ENCODE measurements at regions not wholly inside any gene's neighbourhood (a gene's known extent, or its start where the extent isn't known, plus 50 kb on each side); places are given as distances from the start of the nearest gene placed in this dataset.

GRCh38 chr16:9363520-9363919, 272.1 kb downstream of the HAPSTR1 start:
- no peak for DNase-seq
- H3K27me3 ChIP-seq, result no peaks in the 10 kb centered on the region; the same call in 1 of the 2 replicates
- no peaks in the 10 kb centered on the region for H3K36me3 ChIP-seq
- H3K9me3 ChIP-seq, result no peaks in the 10 kb centered on the region
- H3K4me3 ChIP-seq, result no peak overlapping the region

DNA sequence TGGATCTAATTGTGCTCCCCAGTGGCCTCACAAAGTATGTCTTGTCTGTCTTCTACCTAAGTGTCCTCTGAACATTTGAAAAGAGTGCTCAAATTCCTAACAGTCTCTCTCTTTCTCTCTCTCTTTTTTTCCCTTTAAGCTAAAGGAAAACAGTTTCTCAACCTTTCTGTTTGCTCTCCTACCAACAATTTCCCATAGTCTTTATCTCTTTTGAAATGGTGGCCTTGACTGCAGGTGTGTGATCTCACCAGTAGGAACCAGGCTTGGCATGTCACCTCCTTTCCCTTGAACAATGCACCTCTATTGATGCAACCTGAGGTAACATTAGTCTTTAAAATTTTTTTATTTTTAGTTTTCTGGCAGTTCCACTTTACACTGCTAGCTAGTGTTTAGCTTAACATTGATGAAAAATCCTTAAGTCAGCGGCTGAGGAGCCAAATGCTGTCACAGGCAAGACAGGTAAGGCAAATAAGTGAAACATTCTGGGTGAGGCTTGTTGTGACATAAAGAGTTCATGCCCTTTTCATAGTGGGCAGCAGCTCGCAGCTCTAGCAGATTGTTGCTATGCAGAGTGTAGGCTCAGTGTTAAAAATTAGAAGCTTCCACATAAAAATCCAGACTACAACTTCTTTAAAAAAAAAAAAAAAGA, 273.4 kb downstream of the HAPSTR1 start:
- H3K4me3 ChIP-seq, result no peak overlapping the region
- peaks cover 3% of the 10 kb centered on the region; the same call in 1 of the 2 replicates for H3K27me3 ChIP-seq
- no peaks in the 10 kb centered on the region for H3K36me3 ChIP-seq
- DNase-seq, result no peak
- no peaks in the 10 kb centered on the region for H3K9me3 ChIP-seq

DNA sequence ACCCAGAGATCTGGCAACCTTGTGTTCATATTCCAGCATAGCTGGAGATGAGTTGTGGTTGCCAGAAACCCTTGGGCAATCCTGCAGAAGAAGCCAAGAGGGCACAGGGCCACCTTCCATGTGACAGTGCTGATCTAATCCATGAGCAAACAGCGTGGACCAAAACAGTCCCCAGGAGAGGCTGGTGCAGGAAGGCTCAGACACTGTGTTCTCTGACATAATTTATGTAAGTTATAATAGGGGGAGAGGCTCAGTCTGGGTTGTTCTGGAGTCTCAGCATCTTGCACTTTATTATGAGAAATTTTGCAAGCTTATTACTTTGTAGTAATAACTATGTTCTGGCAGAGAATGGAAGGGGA, 273.9 kb downstream of the HAPSTR1 start:
- Histone ChIP-seq H3K36me3 (no peaks in the 10 kb centered on the region), H3K4me3 (no peak overlapping the region), H3K9me3 (no peaks in the 10 kb centered on the region), H3K27me3 (peaks cover 6% of the 10 kb centered on the region; the same call in 1 of the 2 replicates)
- DNase-seq, result no peak

GRCh38 chr16:9366048-9366969, 274.9 kb downstream of the HAPSTR1 start:
- H3K27me3 ChIP-seq, result peaks cover 6% of the 10 kb centered on the region; the same call in 1 of the 2 replicates
- no peak overlapping the region for H3K4me3 ChIP-seq
- H3K36me3 ChIP-seq, result no peaks in the 10 kb centered on the region
- H3K9me3 ChIP-seq, result no peaks in the 10 kb centered on the region
- DNase-seq, result no peak

DNA sequence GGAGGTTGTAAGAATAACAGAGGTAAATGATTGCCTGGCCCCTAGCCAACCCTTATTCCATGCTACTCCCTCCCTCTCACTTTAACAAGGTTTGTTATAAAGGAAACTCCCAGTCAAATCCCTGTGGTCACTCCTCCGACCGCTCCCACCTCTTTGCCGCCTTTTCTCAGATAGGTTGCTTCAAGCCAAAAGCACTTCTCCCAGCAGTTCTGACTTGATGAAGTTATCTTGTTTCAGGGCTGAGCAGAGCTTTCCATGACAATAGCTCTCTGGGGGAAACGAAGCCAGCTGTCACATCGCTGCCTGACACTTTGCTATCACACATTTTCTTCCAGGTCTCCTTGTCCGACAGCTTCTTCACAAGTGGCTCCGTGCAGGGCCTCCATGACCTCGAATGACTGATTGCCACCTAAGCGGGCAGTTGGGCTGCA, 278.6 kb downstream of the HAPSTR1 start:
- Histone ChIP-seq H3K9me3 (no peaks in the 10 kb centered on the region), H3K27me3 (peaks cover 6% of the 10 kb centered on the region; the same call in 1 of the 2 replicates), H3K36me3 (no peaks in the 10 kb centered on the region), H3K4me3 (no peak overlapping the region)
- DNase-seq, result no peak

- DNase-seq, result no peak
- peaks cover 6% of the 10 kb centered on the region; the same call in 1 of the 2 replicates for H3K27me3 ChIP-seq
These were observed 280.4 kb downstream of the HAPSTR1 start for GRCh38 chr16:9371713-9372448.

GRCh38 chr16:9372934-9373890, 281.8 kb downstream of the HAPSTR1 start:
- H3K36me3 ChIP-seq, result no peaks in the 10 kb centered on the region
- no peaks in the 10 kb centered on the region for H3K9me3 ChIP-seq
- peaks cover 6% of the 10 kb centered on the region; the same call in 1 of the 2 replicates for H3K27me3 ChIP-seq
- no peak overlapping the region for H3K4me3 ChIP-seq
- no peak for DNase-seq

More at GRCh38 chr16:9371713-9372448, 280.4 kb downstream of the HAPSTR1 start:
- H3K36me3 ChIP-seq, result no peaks in the 10 kb centered on the region
- no peaks in the 10 kb centered on the region for H3K9me3 ChIP-seq
- H3K4me3 ChIP-seq, result no peak overlapping the region

DNA sequence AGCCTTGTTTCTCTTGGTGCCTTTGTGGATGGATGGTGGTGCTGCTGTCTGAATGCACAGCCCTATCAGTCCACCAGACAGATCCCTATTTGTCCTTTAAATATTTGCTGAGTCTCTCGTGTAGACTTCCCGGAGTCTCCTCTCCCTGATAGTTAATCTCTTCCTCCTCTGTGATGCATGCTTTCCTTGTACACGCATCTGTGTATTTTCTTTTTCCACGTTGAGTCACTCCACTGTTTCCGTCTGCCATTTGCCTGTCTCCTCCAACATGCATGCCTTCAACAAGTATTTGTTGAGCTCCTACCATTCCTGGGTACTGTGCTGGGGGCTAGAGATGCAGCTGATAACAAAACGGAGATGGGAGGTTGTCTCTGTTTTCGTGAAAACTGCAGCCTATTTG, 282.6 kb downstream of the HAPSTR1 start:
- Histone ChIP-seq H3K9me3 (no peaks in the 10 kb centered on the region), H3K36me3 (no peaks in the 10 kb centered on the region), H3K4me3 (no peak overlapping the region), H3K27me3 (peaks cover 6% of the 10 kb centered on the region; the same call in 1 of the 2 replicates)
- DNase-seq, result no peak

DNA sequence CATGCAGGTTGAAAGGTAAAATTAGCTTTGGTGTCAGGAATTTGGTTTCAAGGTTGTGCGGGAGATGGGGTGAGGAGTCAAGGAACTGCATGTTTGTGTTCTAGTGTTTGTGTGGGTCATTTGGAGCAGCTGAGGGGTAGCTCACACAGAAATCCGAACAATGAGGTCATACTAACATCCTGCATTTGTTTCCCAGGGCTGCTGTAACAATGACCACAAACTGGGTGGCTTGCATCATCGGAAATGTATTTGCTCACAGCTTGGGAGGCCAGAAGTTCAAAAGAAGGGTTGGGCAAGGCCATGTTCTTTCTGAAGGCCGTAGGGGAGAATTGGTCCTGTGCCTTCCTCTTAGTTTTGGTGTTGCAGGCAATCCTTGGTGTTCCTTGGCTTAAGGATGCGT, 287.4 kb downstream of the HAPSTR1 start:
- Histone ChIP-seq H3K27me3 (0 out of 2 replicates have a peak, but pooled peaks cover 2% of the 10 kb centered on the region), H3K36me3 (no peaks in the 10 kb centered on the region), H3K4me3 (no peak overlapping the region), H3K9me3 (no peaks in the 10 kb centered on the region)
- no peak for DNase-seq

- Histone ChIP-seq H3K4me3 (no peak overlapping the region), H3K9me3 (no peaks in the 10 kb centered on the region), H3K27me3 (0 out of 2 replicates have a peak, but pooled peaks cover 2% of the 10 kb centered on the region), H3K36me3 (no peaks in the 10 kb centered on the region)
- no peak for DNase-seq
These were observed 288.8 kb downstream of the HAPSTR1 start for GRCh38 chr16:9380221-9380620.

GRCh38 chr16:9381399-9381798, 290.0 kb downstream of the HAPSTR1 start:
- no peak overlapping the region for H3K4me3 ChIP-seq
- no peaks in the 10 kb centered on the region for H3K36me3 ChIP-seq
- H3K9me3 ChIP-seq, result no peaks in the 10 kb centered on the region
- 0 out of 2 replicates have a peak, but pooled peaks cover 2% of the 10 kb centered on the region for H3K27me3 ChIP-seq
- no peak for DNase-seq

DNA sequence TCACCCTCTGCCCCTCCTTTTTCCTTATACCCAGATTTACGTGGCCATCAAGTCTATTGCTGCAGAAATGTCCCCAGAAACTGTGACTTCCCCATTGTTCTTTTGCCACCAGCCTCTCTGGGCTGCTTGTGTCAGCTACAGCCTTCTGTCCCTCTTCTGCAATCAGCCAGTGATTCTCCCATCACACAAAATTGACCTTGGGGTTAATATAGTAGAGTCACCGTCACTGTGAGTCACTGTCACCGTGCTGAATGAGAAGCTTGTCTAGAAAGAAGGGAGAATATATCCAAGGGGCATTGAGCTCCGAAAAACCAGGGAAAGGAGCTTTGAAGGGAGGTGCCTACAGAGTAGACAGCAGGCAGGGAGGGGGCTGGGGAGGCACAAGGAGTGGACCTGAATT, 290.5 kb downstream of the HAPSTR1 start:
- Histone ChIP-seq H3K27me3 (0 out of 2 replicates have a peak, but pooled peaks cover 2% of the 10 kb centered on the region), H3K4me3 (no peak overlapping the region), H3K36me3 (no peaks in the 10 kb centered on the region), H3K9me3 (no peaks in the 10 kb centered on the region)
- no peak for DNase-seq

- H3K27me3 ChIP-seq, result 0 out of 2 replicates have a peak, but pooled peaks cover 2% of the 10 kb centered on the region
- no peak overlapping the region for H3K4me3 ChIP-seq
- no peak for DNase-seq
- no peaks in the 10 kb centered on the region for H3K36me3 ChIP-seq
- H3K9me3 ChIP-seq, result no peaks in the 10 kb centered on the region
These were observed 291.8 kb downstream of the HAPSTR1 start for GRCh38 chr16:9383281-9383680.

- no peak for DNase-seq
- no peaks in the 10 kb centered on the region for H3K36me3 ChIP-seq
- no peaks in the 10 kb centered on the region for H3K9me3 ChIP-seq
These were observed 292.7 kb downstream of the HAPSTR1 start for GRCh38 chr16:9384141-9384540.

DNA sequence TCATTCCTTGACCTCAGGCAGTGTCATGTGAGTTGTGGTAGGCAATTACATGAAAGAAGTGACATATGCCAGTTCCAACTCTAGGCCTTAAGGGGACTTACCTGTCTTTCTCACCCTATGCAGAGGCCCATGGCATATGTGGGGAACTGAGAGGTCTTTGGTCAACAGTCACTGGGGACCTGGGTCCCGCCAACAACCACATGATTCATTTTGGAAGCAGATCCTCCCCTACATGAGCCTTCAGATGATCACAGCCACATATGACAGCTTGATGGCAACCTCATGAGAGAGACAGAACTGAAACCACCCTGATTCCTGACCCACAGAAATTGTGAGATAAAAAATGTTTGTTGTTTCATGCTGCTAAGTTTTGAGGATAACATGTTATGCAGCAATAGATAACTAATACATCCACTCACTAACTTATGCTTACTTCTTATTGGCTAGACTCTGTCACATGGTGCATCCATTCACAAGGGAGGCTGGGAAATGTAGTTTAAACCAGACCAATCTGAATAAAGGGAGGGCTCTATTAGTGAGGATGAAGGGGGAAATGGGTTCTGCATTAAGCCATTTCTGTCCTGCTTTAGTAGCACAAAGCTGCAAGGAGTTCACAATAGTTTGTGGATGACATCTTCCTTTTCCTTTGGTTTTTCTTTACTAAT, 298.2 kb downstream of the HAPSTR1 start:
- Histone ChIP-seq H3K9me3 (no peaks in the 10 kb centered on the region), H3K36me3 (no peaks in the 10 kb centered on the region), H3K27me3 (no peaks in the 10 kb centered on the region), H3K4me3 (no peak overlapping the region)
- DNase-seq, result no peak

More at GRCh38 chr16:9384141-9384540, 292.7 kb downstream of the HAPSTR1 start:
- 0 out of 2 replicates have a peak, but pooled peaks cover 2% of the 10 kb centered on the region for H3K27me3 ChIP-seq
- no peak overlapping the region for H3K4me3 ChIP-seq

Data from MG63 (cell line).